MCF 10A (cell line): ENCODE measurements at regions not wholly inside any gene's neighbourhood (a gene's known extent, or its start where the extent isn't known, plus 50 kb on each side); places are given as distances from the start of the nearest gene placed in this dataset.

Experiments used
- BruUV-seq: library from RNA; stranded (reverse); fragments of 400-500 nt; replicated peaks from 2 replicates; lab custom pipeline; 2021; lab: Mats Ljungman, UMichigan
- CTCF ChIA-PET: fragments of 300-600 bp; sonication (Branson Sonifier 250); formaldehyde crosslinking; extraction: SDS; loops from one replicate; lab custom pipeline; 2021; ENCODE audit warnings: antibody characterized with exemption, inconsistent platforms; lab: Yijun Ruan, JAX
- POLR2A ChIA-PET: fragments of 300-600, 350-650 bp; sonication (Branson Sonifier 250); formaldehyde crosslinking; extraction: SDS; loops from one replicate; lab custom pipeline; 2020; ENCODE audit warnings: antibody characterized with exemption, inconsistent platforms; lab: Yijun Ruan, JAX
- DNase-seq: peaks from one replicate; pipeline ENCODE4 v3.0.0-alpha.2; 2018; ENCODE audit not compliant: unreplicated experiment
- H3K27ac Mint-ChIP-seq: one replicate; pipeline ENCODE4 v1.8.0; 2022; ENCODE audit warnings: mild to moderate bottlenecking, low read depth, mixed read lengths; ENCODE audit not compliant: unreplicated experiment
- H3K27me3 Mint-ChIP-seq: one replicate; pipeline ENCODE4 v1.8.0; 2022; ENCODE audit warnings: mixed read lengths; ENCODE audit not compliant: insufficient read depth, unreplicated experiment
- H3K36me3 Mint-ChIP-seq: one replicate; pipeline ENCODE4 v1.8.0; 2022; ENCODE audit warnings: mild to moderate bottlenecking, moderate library complexity, mixed read lengths; ENCODE audit not compliant: insufficient read depth, unreplicated experiment
- H3K4me1 Mint-ChIP-seq: one replicate; pipeline ENCODE4 v1.8.0; 2022; ENCODE audit warnings: mixed read lengths; ENCODE audit not compliant: insufficient read depth, unreplicated experiment
- H3K4me3 Mint-ChIP-seq: one replicate; pipeline ENCODE4 v1.8.0; 2022; ENCODE audit warnings: mild to moderate bottlenecking, moderate library complexity, mixed read lengths; ENCODE audit not compliant: unreplicated experiment
- H3K9me3 Mint-ChIP-seq: one replicate; pipeline ENCODE4 v1.8.0; 2022; ENCODE audit warnings: mixed read lengths; ENCODE audit not compliant: unreplicated experiment
- CTCF ChIP-seq: fragments of 200-600 bp; IDR thresholded peaks from one replicate; pipeline ENCODE4 v1.8.0; 2022; ENCODE audit warnings: antibody characterized with exemption, mild to moderate bottlenecking; ENCODE audit not compliant: unreplicated experiment
- intact Hi-C: fragments of 100-400 bp; cut with micrococcal nuclease; formaldehyde crosslinking; loops from 2 replicates; pipeline ENCODE4 v1.14.1; 2022

GRCh38 chr18:2049986-2050385 is 521.3 kb downstream of the METTL4 start:
- CTCF ChIA-PET, result interaction anchor here (0.5 to 1.3 kb wide), 4 partner anchors 158 to 753 kb away, joined by 3 to 7 read pairs (median 3); no protein-coding TSS in a partner anchor
- Mint-ChIP-seq H3K9me3 (peaks cover 16% of the 10 kb centered on the region), H3K36me3 (no peaks in the 10 kb centered on the region), H3K4me1 (peaks cover 20% of the 10 kb centered on the region), H3K4me3 (no peak overlapping the region), H3K27ac (no peak overlapping the region), H3K27me3 (no peaks in the 10 kb centered on the region)
- intact Hi-C loops, result no loop called here
- no peak for TF ChIP-seq CTCF
- DNase-seq, result peak; percentile 3
- BruUV-seq, result no TSS peak
- POLR2A ChIA-PET, result interaction anchor here (0.6 to 1.7 kb wide), 5 partner anchors 12 to 651 kb away, joined by 3 to 5 read pairs (median 4); no protein-coding TSS in a partner anchor

GRCh38 chr18:2050702-2051201 is 520.6 kb downstream of the METTL4 start:
- peak overlapping the region; percentile 76 for H3K27ac Mint-ChIP-seq
- CTCF ChIA-PET, result interaction anchor here (0.5 to 1.3 kb wide), 7 partner anchors 13 to 753 kb away, joined by 3 to 7 read pairs (median 3); no protein-coding TSS in a partner anchor
- no peak overlapping the region for H3K4me3 Mint-ChIP-seq

GRCh38 chr18:2053490-2054089 is 517.7 kb downstream of the METTL4 start:
- Mint-ChIP-seq H3K27ac (no peak overlapping the region), H3K36me3 (no peaks in the 10 kb centered on the region), H3K9me3 (no peaks in the 10 kb centered on the region), H3K27me3 (no peaks in the 10 kb centered on the region), H3K4me1 (peaks cover 20% of the 10 kb centered on the region), H3K4me3 (no peak overlapping the region)
- no peak for TF ChIP-seq CTCF
- CTCF ChIA-PET, result interaction anchor here (0.5 to 2.6 kb wide), 2 partner anchors 51 to 345 kb away, joined by 3 to 7 read pairs; no protein-coding TSS in a partner anchor
- BruUV-seq, result no TSS peak
- POLR2A ChIA-PET, result no interaction called here
- no peak for DNase-seq
- intact Hi-C loops, result no loop called here

More at GRCh38 chr18:2050702-2051201, 520.6 kb downstream of the METTL4 start:
- BruUV-seq, result no TSS peak
- peaks cover 20% of the 10 kb centered on the region for H3K4me1 Mint-ChIP-seq
- peaks cover 9% of the 10 kb centered on the region for H3K9me3 Mint-ChIP-seq
- H3K36me3 Mint-ChIP-seq, result no peaks in the 10 kb centered on the region
- POLR2A ChIA-PET, result interaction anchor here (0.8 to 1.7 kb wide), 4 partner anchors 12 to 1579 kb away, joined by 3 to 5 read pairs (median 4); no protein-coding TSS in a partner anchor
- DNase-seq, result peak; percentile 63
- intact Hi-C loops, result no loop called here
- TF ChIP-seq CTCF, result no peak
- H3K27me3 Mint-ChIP-seq, result no peaks in the 10 kb centered on the region

GRCh38 chr18:2059336-2059735 is 512.0 kb downstream of the METTL4 start:
- no TSS peak for BruUV-seq

More at GRCh38 chr18:2059336-2059735, 512.0 kb downstream of the METTL4 start:
- ChIA-PET POLR2A (no interaction called here), CTCF (interaction anchor here (0.5 kb wide), 1 partner anchor 100 kb away, joined by 3 read pairs; no protein-coding TSS in a partner anchor)
- Mint-ChIP-seq H3K27ac (no peak overlapping the region), H3K27me3 (no peaks in the 10 kb centered on the region), H3K4me3 (no peak overlapping the region), H3K9me3 (no peaks in the 10 kb centered on the region), H3K36me3 (no peaks in the 10 kb centered on the region), H3K4me1 (no peaks in the 10 kb centered on the region)
- intact Hi-C loops, result no loop called here
- no peak for TF ChIP-seq CTCF
- no peak for DNase-seq
